HL-60 (cell line): ENCODE measurements at regions not wholly inside any gene's neighbourhood (a gene's known extent, or its start where the extent isn't known, plus 50 kb on each side); places are given as distances from the start of the nearest gene placed in this dataset.

ENCODE experiments used
- DNase-seq, 2 experiments: peaks; one replicate each; pipeline ENCODE4 v3.0.0-alpha.2; 2010 to 2020; ENCODE audit warnings: low read depth in 1 of 2, low spot score in 1 of 2
- H3K27ac ChIP-seq: fragments of 250-450 bp; sonication (Bioruptor Pico); replicated peaks from 2 replicates; pipeline ENCODE4 v1.5.1; 2020; ENCODE audit warnings: mild to moderate bottlenecking, moderate library complexity
- H3K27me3 ChIP-seq: fragments of 250-450 bp; sonication (Bioruptor Pico); 2 replicates; pipeline ENCODE4 v1.5.1; 2021; ENCODE audit warnings: mild to moderate bottlenecking, moderate library complexity; ENCODE audit not compliant: insufficient read depth, poor library complexity, severe bottlenecking
- H3K4me3 ChIP-seq: replicated peaks from 2 replicates; pipeline ENCODE4 v1.5.1; 2011; ENCODE audit warnings: mild to moderate bottlenecking, control low read depth, low read length; ENCODE audit not compliant: insufficient read depth
- CTCF ChIP-seq: IDR thresholded peaks from one replicate; pipeline ENCODE4 v1.5.1; 2011; ENCODE audit warnings: low read length, control low read depth, inconsistent platforms; ENCODE audit not compliant: insufficient read depth
- GABPA ChIP-seq: IDR thresholded peaks from 2 replicates; pipeline ENCODE4 v1.6.1; 2012; ENCODE audit warnings: low read depth
- POLR2AphosphoS5 ChIP-seq: IDR thresholded peaks from 2 replicates; pipeline ENCODE4 v1.6.1; 2012; ENCODE audit warnings: low read depth
- REST ChIP-seq: IDR thresholded peaks from 2 replicates; pipeline ENCODE4 v1.6.1; 2012; ENCODE audit warnings: low read depth; ENCODE audit not compliant: insufficient replicate concordance
- SPI1 ChIP-seq: IDR thresholded peaks from 2 replicates; pipeline ENCODE4 v1.6.1; 2012; ENCODE audit warnings: low read depth, mild to moderate bottlenecking, borderline replicate concordance

- TF ChIP-seq GABPA = no peak
- TF ChIP-seq CTCF = no peak
- TF ChIP-seq POLR2AphosphoS5 = no peak
- no peak for TF ChIP-seq SPI1
- TF ChIP-seq REST = no peak
- no peak for DNase-seq
- H3K27ac ChIP-seq = no peak overlapping the region
- no peak overlapping the region for H3K4me3 ChIP-seq
- H3K27me3 ChIP-seq = no peaks in the 10 kb centered on the region
Measured at GRCh38 chr7:67894746-67895145, 898.1 kb downstream of the TYW1 start.

DNA sequence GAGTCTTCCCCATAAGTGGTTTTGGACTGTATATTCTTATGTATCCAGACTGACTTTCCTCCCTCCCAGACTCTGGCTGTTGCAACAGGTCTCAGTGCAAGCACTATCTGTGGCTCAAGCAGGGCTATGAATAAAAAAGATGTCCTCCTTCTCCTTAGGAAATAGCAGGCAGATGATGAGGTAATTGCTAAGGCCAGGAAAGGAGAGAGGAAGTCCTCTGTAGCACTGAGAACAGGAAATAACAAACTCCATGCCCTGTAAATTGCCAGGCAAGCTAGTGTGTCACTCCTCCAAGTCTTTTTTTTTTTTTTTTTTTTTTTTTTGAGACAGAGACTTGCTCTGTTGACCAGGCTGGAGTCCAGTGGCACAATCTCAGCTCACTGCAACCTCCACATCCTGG is 900.1 kb downstream of the TYW1 start:
- no peak overlapping the region for H3K27ac ChIP-seq
- TF ChIP-seq GABPA (no peak), REST (no peak), SPI1 (no peak), CTCF (no peak), POLR2AphosphoS5 (no peak)
- H3K4me3 ChIP-seq = no peak overlapping the region
- H3K27me3 ChIP-seq = no peaks in the 10 kb centered on the region
- DNase-seq = no peak

GRCh38 chr7:67900456-67900855 is 903.8 kb downstream of the TYW1 start:
- Histone ChIP-seq H3K27ac (no peak overlapping the region), H3K4me3 (no peak overlapping the region), H3K27me3 (no peaks in the 10 kb centered on the region)
- DNase-seq = no peak
- TF ChIP-seq REST (no peak), CTCF (no peak), SPI1 (no peak), GABPA (no peak), POLR2AphosphoS5 (no peak)
